K562 (cell line): ENCODE measurements at regions not wholly inside any gene's neighbourhood (a gene's known extent, or its start where the extent isn't known, plus 50 kb on each side); places are given as distances from the start of the nearest gene placed in this dataset.

Experiments used
- ADNP ChIP-seq: fragments of 200-800 bp; sonication (Bioruptor generic); IDR thresholded peaks from 2 replicates; pipeline ENCODE4 v1.6.1; 2016; ENCODE audit warnings: missing genetic modification characterization, missing compliant biosample characterization
- CCNT2 ChIP-seq: IDR thresholded peaks from 2 replicates; pipeline ENCODE4 v1.6.1; 2011; ENCODE audit warnings: borderline replicate concordance, low read depth, mild to moderate bottlenecking, moderate library complexity, mixed read lengths, low read length; ENCODE audit not compliant: insufficient read length; ENCODE audit errors: extremely low read depth
- DEAF1 ChIP-seq: fragments of 450-650 bp; formaldehyde crosslinking; IDR thresholded peaks from 2 replicates; pipeline ENCODE4 v1.4.0; 2020; ENCODE audit warnings: mild to moderate bottlenecking, moderate library complexity
- L3MBTL2 ChIP-seq: fragments of 450-650 bp; IDR thresholded peaks from 2 replicates; pipeline ENCODE4 v1.6.1; 2016; ENCODE audit warnings: mild to moderate bottlenecking, moderate library complexity
- NFIC ChIP-seq: fragments of 450-650 bp; IDR thresholded peaks from 2 replicates; pipeline ENCODE4 v1.6.1; 2017; ENCODE audit warnings: mild to moderate bottlenecking, inconsistent platforms
- POLR2AphosphoS5 ChIP-seq: IDR thresholded peaks from 2 replicates; pipeline ENCODE4 v1.6.1; 2011; ENCODE audit warnings: mild to moderate bottlenecking, low read depth, low read length, moderate library complexity; ENCODE audit not compliant: control insufficient read depth, insufficient read depth
- SIX5 ChIP-seq, 2 experiments: IDR thresholded peaks; 2 replicates each; pipeline ENCODE4 v1.6.1; 2011; ENCODE audit warnings: low read length in 2 of 2, borderline replicate concordance in 1 of 2, low read depth in 1 of 2, mild to moderate bottlenecking in 1 of 2, moderate library complexity in 1 of 2; ENCODE audit not compliant: insufficient read depth in 1 of 2
- TF ChIP-seq, protein P1 (sequence below): fragments of 250-450 bp; sonication (Bioruptor Pico); IDR thresholded peaks from 2 replicates; pipeline ENCODE4 v1.9.0; 2021; ENCODE audit warnings: mild to moderate bottlenecking, inconsistent platforms
- TF ChIP-seq, protein P2 (sequence below): fragments of 450-650 bp; formaldehyde crosslinking; IDR thresholded peaks from 2 replicates; pipeline ENCODE4 v1.4.0; 2020; ENCODE audit warnings: mild to moderate bottlenecking, moderate library complexity
- TF ChIP-seq, protein P3 (sequence below), 2 experiments: fragments of 450-650 bp; IDR thresholded peaks; 2 replicates each; pipeline ENCODE4 v1.6.1; 2016; ENCODE audit warnings: mild to moderate bottlenecking in 2 of 2, borderline replicate concordance in 1 of 2, low read depth in 1 of 2, moderate library complexity in 1 of 2
- TF ChIP-seq, protein P4 (sequence below): sonication (generic); formaldehyde crosslinking; IDR thresholded peaks from 2 replicates; pipeline ENCODE4 v1.8.1; 2022; ENCODE audit warnings: missing genetic modification reagents

- TF ChIP-seq, protein P1, sequence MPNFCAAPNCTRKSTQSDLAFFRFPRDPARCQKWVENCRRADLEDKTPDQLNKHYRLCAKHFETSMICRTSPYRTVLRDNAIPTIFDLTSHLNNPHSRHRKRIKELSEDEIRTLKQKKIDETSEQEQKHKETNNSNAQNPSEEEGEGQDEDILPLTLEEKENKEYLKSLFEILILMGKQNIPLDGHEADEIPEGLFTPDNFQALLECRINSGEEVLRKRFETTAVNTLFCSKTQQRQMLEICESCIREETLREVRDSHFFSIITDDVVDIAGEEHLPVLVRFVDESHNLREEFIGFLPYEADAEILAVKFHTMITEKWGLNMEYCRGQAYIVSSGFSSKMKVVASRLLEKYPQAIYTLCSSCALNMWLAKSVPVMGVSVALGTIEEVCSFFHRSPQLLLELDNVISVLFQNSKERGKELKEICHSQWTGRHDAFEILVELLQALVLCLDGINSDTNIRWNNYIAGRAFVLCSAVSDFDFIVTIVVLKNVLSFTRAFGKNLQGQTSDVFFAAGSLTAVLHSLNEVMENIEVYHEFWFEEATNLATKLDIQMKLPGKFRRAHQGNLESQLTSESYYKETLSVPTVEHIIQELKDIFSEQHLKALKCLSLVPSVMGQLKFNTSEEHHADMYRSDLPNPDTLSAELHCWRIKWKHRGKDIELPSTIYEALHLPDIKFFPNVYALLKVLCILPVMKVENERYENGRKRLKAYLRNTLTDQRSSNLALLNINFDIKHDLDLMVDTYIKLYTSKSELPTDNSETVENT (CRISPR knock-in tag) = no peak
- TF ChIP-seq DEAF1 (CRISPR knock-in tag) = no peak
- no peak for TF ChIP-seq POLR2AphosphoS5
- TF ChIP-seq, protein P2, sequence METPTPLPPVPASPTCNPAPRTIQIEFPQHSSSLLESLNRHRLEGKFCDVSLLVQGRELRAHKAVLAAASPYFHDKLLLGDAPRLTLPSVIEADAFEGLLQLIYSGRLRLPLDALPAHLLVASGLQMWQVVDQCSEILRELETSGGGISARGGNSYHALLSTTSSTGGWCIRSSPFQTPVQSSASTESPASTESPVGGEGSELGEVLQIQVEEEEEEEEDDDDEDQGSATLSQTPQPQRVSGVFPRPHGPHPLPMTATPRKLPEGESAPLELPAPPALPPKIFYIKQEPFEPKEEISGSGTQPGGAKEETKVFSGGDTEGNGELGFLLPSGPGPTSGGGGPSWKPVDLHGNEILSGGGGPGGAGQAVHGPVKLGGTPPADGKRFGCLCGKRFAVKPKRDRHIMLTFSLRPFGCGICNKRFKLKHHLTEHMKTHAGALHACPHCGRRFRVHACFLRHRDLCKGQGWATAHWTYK (CRISPR knock-in tag) = no peak
- TF ChIP-seq, protein P3, sequence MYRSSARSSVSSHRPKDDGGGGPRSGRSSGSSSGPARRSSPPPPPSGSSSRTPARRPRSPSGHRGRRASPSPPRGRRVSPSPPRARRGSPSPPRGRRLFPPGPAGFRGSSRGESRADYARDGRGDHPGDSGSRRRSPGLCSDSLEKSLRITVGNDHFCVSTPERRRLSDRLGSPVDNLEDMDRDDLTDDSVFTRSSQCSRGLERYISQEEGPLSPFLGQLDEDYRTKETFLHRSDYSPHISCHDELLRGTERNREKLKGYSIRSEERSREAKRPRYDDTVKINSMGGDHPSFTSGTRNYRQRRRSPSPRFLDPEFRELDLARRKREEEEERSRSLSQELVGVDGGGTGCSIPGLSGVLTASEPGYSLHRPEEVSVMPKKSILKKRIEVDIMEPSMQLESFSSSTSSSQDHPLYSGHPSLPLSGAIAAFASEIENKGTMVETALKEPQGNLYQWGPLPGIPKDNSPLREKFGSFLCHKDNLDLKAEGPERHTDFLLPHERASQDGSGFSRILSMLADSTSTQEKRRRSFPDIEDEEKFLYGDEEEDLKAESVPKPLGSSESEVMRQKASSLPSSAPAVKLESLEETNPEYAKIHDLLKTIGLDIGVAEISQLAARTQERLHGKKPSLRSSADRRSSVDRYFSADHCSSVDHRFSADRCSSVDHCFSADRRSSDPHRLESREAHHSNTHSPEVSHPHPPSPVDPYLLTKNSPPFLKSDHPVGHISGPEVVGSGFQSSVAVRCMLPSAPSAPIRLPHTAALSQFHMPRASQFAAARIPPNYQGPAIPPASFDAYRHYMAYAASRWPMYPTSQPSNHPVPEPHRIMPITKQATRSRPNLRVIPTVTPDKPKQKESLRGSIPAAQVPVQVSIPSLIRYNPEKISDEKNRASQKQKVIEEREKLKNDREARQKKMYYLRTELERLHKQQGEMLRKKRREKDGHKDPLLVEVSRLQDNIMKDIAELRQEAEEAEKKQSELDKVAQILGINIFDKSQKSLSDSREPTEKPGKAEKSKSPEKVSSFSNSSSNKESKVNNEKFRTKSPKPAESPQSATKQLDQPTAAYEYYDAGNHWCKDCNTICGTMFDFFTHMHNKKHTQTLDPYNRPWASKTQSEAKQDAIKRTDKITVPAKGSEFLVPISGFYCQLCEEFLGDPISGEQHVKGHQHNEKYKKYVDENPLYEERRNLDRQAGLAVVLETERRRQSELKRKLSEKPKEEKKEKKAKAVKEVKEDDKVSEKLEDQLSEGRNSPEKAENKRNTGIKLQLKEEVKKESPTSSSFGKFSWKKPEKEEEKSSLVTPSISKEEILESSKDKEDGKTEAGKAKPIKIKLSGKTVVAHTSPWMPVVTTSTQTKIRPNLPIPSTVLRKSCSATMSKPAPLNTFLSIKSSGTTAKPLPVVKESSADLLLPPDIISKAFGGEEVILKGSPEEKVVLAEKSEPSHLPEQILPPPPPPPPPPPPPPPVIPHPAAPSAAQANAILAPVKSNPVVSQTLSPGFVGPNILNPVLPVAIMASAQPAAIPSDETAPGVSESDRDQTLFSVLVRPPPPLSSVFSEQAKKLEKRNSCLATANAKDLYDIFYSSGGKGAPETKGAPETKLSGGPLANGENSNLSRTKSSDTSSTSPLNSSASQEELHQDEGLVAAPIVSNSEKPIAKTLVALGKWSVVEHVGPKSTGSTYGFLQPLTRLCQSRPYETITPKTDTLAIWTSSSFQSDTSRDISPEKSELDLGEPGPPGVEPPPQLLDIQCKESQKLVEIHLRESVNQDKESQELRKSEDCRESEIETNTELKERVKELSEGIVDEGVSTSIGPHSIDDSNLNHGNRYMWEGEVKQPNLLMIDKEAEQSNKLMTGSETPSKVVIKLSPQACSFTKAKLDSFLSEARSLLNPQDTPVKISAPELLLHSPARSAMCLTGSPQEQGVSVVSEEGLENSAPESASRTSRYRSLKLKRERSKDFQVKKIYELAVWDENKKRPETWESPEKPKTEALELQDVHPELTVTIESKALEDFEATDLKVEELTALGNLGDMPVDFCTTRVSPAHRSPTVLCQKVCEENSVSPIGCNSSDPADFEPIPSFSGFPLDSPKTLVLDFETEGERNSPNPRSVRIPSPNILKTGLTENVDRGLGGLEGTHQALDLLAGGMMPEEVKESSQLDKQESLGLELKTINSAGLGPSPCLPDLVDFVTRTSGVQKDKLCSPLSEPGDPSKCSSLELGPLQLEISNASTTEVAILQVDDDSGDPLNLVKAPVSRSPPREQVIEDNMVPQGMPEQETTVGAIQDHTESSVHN (IDR thresholded peaks at IDR 0.05; ENCODE audit: borderline replicate concordance in 1 of 2, low read depth in 1 of 2) = no peak
- TF ChIP-seq CCNT2 = no peak
- peak; percentile 58; the same call in 1 of the 2 replicates for TF ChIP-seq L3MBTL2
- TF ChIP-seq SIX5 (IDR thresholded peaks at IDR 0.05; ENCODE audit: borderline replicate concordance in 1 of 2, insufficient read depth in 1 of 2, low read depth in 1 of 2, low read length in 2 of 2) = no peak
- TF ChIP-seq, protein P4, sequence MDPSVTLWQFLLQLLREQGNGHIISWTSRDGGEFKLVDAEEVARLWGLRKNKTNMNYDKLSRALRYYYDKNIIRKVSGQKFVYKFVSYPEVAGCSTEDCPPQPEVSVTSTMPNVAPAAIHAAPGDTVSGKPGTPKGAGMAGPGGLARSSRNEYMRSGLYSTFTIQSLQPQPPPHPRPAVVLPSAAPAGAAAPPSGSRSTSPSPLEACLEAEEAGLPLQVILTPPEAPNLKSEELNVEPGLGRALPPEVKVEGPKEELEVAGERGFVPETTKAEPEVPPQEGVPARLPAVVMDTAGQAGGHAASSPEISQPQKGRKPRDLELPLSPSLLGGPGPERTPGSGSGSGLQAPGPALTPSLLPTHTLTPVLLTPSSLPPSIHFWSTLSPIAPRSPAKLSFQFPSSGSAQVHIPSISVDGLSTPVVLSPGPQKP = no peak
- no peak for TF ChIP-seq NFIC
- no peak for TF ChIP-seq ADNP (tag)
Observed at GRCh38 chr12:93019975-93020630, 91.0 kb upstream of the EEA1 start (continued).
